Stimulated activated CD8-positive, alpha-beta memory T cell treated with anti-CD3 and anti-CD28 coated beads, Interleukin-2, amount 100 ng/mL, for 1 hour (primary cell): ENCODE measurements at regions not wholly inside any gene's neighbourhood (a gene's known extent, or its start where the extent isn't known, plus 50 kb on each side); places are given as distances from the start of the nearest gene placed in this dataset.

ENCODE experiments used
- DNase-seq, 2 donors: peaks; one replicate each; pipeline ENCODE4 v3.0.0-alpha.2; 2020; ENCODE audit warnings: low read depth in 2 of 2

GRCh38 chr16:86632206-86632605 is 53.9 kb downstream of the FOXL1 start:
- DNase-seq: no peak

DNA sequence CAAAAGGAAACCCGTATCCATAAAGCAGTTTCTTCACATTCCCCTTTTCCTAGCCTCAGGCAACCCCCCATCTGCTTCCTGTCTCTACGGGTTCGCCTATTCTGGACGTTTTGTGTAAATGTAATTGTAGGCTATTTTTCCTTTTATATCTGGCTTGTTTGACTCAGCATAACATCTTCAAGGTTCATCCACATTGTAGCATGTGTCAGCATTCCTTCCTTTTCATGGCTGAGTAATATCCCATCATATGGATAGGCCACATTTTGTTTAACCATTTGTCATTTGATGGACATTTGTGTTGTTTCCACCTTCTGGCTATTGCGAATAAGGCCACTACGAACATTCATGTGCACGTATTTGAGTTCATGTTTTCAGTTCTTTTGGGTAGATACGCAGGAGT is 54.6 kb downstream of the FOXL1 start:
- DNase-seq: no peak

DNA sequence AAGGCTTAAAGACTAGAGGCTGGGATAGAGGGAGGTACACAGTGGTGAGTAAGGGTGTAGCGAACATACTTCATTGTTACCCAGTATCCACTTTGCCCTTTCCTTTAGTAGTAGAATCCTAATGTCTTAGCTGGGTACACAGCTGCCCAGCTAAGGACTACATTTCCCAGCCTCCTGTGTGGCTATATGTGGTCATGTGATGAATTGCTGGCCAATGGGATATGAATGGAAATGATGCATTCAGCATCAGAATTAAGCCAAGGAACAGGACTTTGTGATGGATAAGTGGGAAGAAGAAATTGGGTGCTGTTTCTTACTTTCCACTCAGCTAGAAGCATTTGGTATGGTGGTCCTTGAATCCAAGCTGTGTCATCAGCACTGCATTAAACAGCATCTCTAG is 55.9 kb downstream of the FOXL1 start:
- no peak for DNase-seq

GRCh38 chr16:86635176-86635876 is 57.0 kb downstream of the FOXL1 start:
- no peak for DNase-seq

- no peak for DNase-seq
Observed at GRCh38 chr16:86635926-86636325, 57.6 kb downstream of the FOXL1 start.

GRCh38 chr16:86637744-86638143 is 59.4 kb downstream of the FOXL1 start:
- no peak for DNase-seq

DNA sequence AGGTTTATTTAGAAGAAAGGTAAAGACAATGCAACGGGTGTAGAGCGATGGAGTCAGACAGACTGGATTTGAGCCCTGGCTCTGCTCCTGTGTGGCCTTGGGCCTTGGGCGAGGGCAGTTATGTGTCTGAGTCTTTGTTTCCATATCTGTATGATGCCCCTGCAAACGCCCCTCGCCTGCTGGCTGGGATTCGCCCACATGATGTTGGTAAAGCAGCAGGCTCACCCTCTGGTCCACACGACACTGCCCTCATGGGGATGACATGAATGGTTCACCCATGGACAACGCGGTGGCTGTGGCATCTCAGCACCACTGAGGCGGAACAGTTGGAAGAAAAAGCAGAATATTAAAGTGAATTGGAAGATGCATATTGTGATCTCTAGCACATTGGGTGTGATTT is 60.3 kb downstream of the FOXL1 start:
- DNase-seq: no peak

GRCh38 chr16:86639354-86639753 is 61.0 kb downstream of the FOXL1 start:
- no peak for DNase-seq

GRCh38 chr16:86640265-86640843 is 62.0 kb downstream of the FOXL1 start:
- DNase-seq: no peak

GRCh38 chr16:86642087-86642486 is 63.7 kb downstream of the FOXL1 start:
- no peak for DNase-seq

DNA sequence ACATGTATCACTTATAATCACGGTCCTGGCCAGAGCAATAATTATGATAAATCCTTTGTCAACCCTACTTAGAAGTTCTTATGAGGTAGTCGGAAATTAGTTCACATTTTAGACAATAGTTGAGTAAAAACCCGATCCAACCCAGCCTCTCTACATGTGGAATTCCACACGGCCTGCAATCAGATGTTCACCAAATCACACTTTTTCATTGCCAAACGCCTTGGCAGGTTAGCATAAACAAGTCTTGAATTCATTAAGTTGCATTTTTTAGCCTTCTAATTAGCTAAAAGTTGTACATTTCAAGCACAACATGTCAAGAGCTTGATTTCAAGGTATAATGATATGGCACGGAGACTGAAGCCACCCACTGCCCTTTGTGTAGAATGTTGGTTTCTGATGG is 65.3 kb downstream of the FOXL1 start:
- DNase-seq: no peak

GRCh38 chr16:86647561-86647960 is 69.2 kb downstream of the FOXL1 start:
- DNase-seq: no peak

- no peak for DNase-seq
Observed at GRCh38 chr16:86649875-86650274, 71.5 kb downstream of the FOXL1 start.

- DNase-seq: no peak
Observed at GRCh38 chr16:86651013-86651627, 72.8 kb downstream of the FOXL1 start.

GRCh38 chr16:86651823-86652222 is 73.5 kb downstream of the FOXL1 start:
- DNase-seq: no peak

- DNase-seq: no peak
Observed at GRCh38 chr16:86653285-86654006, 75.1 kb downstream of the FOXL1 start.

GRCh38 chr16:86657972-86658371 is 79.6 kb downstream of the FOXL1 start:
- DNase-seq: no peak

GRCh38 chr16:86660623-86661022 is 82.3 kb downstream of the FOXL1 start:
- no peak for DNase-seq

DNA sequence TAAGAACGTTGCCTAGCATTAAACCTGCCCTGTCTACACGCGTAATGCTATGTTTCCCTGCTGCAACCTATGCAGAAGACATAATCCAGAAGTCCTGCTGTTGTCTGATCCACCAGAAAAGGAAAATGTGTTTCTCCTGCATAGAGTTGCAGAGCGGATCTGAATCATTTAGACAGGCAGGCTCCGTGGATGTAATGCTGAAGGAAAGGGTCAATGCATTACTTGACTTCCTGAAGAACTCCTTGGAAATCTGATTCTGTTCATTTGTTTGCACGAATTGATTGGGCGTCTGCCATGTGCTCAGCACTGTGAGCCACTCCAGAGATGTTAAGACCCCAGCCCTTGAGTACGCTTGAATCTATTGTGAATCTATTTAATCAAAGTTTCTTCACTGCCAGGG is 83.4 kb downstream of the FOXL1 start:
- DNase-seq: no peak

GRCh38 chr16:86662195-86662594 is 83.8 kb downstream of the FOXL1 start:
- no peak for DNase-seq

DNA sequence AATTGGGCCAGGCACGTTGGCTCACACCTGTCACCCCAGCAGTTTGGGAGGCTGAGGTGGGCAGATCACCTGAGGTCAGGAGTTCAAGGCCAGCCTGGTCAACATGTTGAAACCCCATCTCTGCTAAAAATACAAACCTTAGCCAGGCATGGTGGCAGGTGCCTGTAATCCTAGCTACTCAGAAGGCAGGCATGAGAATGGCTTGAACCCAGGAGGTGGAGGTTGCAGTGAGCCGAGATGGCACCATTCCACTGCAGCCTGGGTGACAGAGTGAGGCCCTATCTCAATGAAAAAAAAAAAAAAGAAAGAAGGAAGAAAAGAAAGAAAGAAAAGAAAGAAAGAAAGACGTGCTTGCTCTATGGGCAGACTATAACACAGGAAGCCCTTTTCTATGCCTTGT is 84.4 kb downstream of the FOXL1 start:
- DNase-seq: no peak

GRCh38 chr16:86663685-86664521 is 85.6 kb downstream of the FOXL1 start:
- DNase-seq: no peak
